ENCODE measurements at regions not wholly inside any gene's neighbourhood (a gene's known extent, or its start where the extent isn't known, plus 50 kb on each side); places are given as distances from the start of the nearest gene placed in this dataset.

DNA sequence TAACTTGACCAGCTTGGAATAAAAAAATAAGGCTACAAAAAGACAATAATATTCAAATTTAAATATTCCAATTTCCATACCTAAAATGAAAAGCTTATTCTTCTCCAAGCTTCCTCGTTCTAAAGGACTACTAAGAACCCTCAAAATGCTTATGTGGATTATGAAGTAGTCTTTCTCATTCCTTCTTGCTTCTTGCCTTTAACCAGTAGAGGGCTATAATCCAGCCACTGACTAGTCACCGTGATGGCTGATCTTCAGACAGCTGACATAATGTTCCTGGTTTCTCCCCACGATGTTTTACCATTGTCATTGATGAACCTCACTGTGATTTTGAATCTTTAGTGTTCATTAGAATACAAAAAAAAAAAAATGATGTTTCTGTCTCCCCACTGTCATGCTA lies 515.3 kb downstream of the TLE1 start:
- DNase-seq, result no peak

DNA sequence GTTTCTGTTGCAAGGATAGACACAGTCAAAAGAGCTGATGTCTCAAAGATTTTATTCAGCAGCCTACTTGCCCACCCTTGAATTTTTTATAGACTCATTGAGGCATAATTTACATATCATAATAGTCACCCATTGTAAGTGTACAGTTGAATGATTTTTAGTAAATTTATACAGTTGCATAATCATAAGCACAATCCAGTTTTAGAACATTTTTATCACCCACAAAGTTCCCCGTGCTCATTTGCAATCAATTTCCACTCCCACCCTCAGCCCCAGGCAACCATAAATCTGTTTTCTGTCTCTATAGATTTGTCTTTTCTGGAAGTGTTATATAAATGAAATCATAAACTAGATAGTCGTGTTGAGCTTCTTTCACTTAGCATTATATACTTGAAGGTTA lies 517.7 kb downstream of the TLE1 start:
- no peak for DNase-seq

GRCh38 chr9:81162361-81162760 lies 527.0 kb downstream of the TLE1 start:
- no peak for DNase-seq

DNA sequence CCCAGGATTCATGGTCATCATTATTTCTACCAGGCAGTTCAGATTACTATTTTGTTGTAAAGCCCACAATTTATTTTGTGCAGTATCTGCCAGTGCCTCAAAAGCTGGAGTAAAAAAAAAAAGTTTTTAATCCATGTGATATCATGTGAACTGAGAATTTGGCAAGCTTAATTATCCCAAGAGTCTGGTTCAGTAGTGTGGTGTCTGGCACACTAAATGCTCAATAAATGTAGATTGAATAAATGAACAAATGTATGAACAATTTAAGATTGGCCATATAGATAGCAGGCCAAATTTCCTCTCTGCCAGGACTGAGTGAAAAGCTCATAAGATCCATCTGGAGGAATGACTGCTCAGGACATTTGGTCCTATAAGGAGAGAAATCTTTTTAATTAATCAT lies 533.0 kb downstream of the TLE1 start:
- no peak for DNase-seq

GRCh38 chr9:81150016-81150625 lies 539.2 kb downstream of the TLE1 start:
- no peak for DNase-seq

DNA sequence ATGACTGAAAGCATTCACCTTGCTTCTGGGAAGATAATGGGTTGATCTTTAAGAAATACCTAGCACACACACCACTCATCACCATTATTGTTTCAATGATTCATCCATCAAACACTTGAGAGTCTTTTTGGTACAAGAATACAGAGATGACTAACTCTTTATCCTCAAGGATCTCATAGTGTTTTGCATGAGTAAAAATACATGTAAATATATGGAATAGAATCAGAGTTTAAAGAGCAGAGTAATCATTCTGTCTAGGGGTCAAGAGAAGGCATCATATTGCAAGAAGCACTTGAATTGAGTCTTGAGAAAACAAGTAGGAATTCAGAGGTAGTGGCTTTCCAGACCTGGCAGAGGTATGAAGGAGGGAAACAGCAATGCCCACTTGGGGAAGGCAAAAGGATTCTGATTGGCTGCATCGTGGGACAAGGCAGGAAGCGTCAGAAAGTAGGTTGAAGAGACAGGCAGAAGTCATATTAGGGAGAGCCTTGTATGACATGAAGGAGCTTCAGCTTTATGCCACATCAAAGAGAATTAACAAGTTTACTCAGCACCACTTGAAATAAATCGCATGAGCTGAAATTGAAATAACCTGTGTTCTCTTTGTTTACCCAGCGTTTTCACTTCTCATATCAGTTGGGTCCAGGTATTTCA lies 542.5 kb downstream of the TLE1 start:
- no peak for DNase-seq

DNA sequence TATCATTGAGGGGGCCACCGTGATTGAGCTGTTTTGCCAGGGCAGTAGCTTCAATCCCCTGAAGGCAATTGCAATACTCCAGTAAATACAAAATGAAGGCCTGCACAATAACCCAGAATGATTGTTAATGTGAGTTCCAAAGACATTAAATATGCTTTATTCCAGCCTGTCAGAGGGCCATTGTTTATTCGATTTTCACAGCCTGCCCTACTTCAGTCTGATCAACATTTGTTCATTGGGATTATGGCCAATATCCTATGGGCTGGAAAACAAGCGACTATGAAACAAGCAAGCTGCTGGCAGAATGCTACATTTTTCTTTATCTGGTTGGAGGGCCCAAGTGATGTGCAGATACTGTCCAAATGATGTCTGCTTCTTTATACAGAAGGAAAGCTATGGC lies 543.1 kb downstream of the TLE1 start:
- DNase-seq, result no peak

- DNase-seq, result no peak
Observed at GRCh38 chr9:81145331-81145963, 543.9 kb downstream of the TLE1 start.

DNA sequence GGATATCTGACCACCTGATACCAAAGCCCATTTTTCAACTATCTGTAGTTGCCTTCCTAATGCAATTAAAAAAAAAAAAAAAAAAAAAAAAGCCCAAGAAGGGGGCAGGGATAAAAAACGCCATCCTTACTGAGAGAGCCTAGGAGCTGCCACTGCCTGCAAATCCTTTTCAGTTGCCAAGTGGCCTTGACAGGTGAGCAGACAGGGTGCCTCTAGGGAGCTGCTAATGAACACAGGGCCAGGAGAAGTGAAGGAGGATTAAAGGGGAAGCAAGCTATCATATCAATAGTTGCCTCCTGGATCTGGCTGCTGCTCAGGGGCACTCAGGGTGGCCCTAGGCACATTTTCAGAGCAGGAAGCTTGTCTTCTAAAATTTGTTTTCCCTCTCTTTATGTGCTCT lies 547.4 kb downstream of the TLE1 start:
- DNase-seq, result no peak

DNA sequence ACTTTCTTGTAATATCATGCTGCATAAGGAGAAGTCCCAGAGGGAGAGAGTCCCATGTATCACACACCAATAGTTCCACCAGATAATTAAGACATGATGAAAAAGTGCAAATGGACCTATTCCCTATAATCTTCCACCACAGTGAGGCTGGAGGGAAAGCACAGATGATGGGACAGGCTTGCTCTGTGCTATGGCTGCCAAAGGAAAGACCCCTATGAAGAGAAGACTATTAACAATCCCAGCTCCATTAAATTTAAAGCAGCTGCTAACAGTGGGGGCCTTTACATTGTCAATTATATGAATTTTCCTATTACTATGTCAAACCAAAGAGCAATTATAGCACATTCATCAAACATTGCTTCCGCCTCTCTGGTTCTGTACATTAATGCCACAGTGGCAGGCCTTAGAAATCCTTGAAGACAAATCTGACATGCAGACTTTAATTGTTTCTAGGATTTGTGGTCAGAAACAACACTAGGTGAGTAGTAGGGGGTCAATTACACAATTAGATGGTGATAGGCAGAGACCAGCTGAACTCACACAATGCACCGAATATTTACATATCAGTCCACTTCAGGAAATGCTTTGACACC lies 551.3 kb downstream of the TLE1 start:
- DNase-seq, result no peak

DNA sequence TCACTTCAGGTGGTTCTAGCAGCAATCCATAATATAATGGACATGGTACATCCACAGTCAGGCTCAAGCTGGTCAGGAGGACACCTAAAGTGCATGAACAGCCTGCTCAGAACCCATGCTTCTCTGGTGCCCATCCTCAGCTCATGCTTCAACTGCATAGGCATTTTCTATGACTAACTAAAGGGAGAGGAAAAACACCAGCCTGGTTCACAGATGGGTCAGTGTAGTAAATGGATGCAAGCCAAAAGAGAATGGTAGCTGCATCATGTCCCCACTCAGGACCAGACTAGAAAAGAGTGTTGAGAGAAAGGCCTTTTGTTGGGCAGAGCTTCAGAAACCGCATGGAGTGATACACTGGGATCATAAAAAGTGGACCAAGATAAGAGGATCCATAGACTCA lies 556.6 kb downstream of the TLE1 start:
- no peak for DNase-seq

- no peak for DNase-seq
Observed at GRCh38 chr9:81132318-81132717, 557.0 kb downstream of the TLE1 start.

DNA sequence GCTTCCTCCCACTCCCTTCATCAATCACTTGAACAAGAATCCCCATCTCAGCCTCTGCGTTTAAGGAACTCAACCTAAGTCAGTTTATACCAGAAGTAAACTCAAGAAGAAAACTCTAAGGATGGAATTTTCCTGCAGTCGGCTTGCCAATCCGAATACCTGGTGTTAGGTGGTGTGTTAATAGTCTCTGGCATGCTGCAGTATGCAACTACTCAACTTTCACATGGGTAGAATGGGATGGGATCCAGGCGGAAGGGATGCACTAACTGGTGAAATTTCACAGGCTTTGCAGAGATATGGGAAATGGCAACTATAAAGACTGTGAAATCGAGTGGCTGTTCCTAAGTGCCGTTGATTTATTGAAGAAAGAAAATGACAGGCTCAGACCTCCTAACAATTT lies 560.6 kb downstream of the TLE1 start:
- no peak for DNase-seq

DNA sequence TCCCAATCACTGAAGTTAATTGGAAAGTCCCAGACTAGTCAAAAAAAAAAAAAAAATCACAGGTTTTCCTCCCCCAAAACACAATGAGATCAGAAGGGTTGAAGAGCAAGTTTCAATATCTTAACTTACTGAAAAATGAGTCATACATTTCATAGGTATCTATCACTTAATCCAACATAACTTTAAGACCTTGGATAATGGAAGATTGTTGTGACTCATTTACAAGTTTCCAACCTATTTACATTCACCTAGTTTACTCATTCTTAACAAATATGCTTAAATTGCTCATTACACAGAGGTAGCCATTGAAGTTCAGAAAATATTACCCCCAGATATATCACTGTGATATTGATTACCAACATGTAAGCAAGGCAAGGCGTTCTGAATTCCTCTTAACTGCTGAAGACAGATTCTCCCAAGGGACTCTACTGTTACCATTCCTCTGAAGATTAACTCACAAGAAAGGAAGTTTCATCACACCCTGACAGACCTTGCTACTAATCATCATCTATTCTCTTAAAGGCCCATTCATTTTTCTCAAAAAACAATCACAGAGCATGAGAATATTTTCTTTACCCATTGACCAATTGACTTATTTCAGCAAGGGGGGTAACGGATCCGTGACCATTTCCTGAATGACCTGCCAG lies 563.8 kb downstream of the TLE1 start:
- no peak for DNase-seq

GRCh38 chr9:81123526-81123925 lies 565.8 kb downstream of the TLE1 start:
- DNase-seq, result no peak

DNA sequence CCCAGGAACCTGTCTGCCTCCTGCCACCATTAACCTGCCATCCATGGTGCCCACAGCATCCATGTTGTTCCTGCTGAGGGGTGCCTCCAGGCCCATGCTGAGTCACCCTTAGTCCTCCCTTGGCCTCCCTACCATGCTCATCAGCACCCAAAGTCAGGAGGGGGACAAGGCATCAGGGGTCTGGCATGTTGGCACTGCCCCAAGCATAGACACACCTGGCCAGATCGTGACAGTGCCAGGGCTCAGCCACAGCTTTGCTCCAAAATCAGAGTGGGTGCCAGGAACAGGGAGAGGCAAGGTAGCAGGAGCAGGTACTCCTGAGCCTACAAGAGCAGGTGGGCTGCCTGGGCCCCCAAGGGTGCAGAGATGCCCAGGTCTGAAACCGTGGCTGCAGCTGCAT lies 566.6 kb downstream of the TLE1 start:
- DNase-seq, result no peak

DNA sequence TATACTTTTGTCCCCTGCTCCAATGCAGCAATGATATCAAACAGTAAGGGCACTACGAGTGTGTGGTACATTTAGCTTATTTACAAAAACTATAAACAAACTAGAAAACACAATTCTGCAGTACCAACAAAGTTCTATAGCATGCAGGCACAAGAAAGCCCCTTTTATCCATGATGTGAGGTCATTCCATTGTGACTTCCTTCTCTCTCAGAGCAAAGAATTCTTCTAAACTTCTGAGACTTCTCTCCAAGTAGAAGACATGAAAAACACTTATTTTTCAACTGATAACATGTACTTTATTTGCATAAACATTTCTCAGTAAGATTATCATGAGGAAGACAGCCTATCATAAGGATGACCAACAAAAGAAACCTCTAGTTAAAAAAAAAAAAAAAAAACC lies 569.8 kb downstream of the TLE1 start:
- no peak for DNase-seq

GRCh38 chr9:81118416-81118815 lies 570.9 kb downstream of the TLE1 start:
- DNase-seq, result no peak

- no peak for DNase-seq
Observed at GRCh38 chr9:81116340-81117137, 572.8 kb downstream of the TLE1 start.

DNA sequence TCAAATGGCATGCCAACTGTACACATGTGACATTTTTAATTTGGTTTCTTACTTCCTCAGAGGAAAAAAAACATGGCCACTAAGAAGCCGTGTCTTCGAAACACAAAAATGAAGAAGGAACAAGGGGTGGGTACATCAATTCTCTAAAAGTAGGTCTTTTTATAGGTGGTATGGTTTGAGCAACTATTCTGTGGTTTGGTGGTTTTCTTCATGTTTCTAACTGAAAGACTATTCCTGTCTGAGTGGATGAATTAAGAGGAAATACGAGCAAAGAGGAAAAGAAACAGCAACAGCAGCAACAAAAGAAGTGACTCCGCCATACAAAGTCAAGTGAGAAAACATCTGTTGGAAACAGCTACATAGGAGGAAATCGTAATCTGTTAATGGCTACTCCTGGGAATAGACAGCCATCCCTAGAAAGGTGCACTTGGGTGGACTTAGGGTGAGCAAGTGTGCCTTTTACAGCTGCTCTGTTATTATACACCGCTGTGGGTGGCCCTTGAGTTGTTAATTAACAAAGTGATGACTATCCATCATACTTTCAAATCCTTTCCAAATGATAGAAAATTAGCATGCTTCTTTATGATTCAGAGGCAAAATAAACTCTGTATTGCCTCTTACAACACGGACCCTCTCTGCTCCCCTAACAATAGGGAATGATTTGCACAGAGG lies 575.8 kb downstream of the TLE1 start:
- DNase-seq, result no peak

DNA sequence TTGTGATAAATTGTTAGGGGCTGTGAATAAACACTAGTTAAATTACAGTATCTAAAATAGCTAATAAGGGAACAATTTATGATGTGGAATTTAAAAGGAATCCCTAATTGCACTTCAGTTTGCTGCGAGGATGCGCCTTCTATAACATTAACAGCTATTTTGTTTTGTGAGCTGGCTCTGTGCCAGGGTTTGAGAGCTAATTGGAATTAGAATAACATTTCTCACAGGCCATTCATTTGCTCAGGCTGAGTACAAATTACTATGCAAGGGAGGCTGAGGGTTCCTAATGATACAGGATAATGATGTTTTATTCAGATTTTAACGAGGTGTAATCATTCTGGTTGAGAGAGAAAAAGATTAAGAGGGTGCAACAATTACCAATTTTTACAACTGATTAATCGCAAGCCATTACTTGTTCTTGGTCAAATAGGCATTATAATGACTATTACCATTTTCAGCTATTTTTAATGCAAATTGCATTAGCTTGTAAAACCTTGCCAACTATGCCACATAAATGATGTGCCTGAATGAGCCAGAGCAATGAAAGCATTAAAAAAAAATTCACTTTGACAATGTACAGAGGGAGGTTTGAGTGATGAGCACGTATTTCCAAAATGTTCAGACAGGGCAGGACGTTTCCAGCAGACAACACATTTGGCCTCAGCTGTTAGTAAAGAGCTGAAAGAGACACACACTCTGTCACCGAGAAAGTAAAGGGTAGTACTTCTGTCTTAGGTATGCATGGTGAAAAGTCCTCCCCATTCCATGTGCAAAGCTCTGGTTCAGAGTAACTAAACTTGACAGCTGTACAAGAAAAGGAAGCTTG lies 576.5 kb downstream of the TLE1 start:
- no peak for DNase-seq

Data from activated effector memory CD4-positive, alpha-beta T cell treated with Interleukin-2 at 50 U/mL for 16 hours (primary cell).